Stimulated activated CD4-positive, alpha-beta T cell treated with anti-CD3 and anti-CD28 coated beads, Interleukin-1b, Interleukin-23, amount 100 ng/mL, for 48 hours (primary cell): ENCODE measurements at regions not wholly inside any gene's neighbourhood (a gene's known extent, or its start where the extent isn't known, plus 50 kb on each side); places are given as distances from the start of the nearest gene placed in this dataset.

Source experiments
- DNase-seq: peaks from one replicate; pipeline ENCODE4 v3.0.0-alpha.2; 2020

DNA sequence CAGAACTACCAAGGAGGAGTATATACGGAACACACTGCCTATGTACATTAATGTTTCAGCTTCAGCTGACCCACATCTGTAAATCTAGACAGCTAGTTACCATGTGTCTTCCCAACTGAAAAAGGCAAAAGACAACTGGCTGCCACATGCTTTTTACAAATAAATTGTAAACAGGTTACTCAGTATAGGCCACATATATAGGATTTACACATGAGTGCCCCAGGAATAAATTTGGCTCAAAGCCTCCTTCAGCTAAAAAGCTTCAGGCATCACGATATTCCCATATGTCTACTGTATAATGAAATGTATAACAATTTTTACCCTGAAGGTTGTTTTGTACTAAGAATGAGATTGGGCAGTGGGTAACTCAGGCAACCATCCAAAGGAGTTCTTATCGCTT is 175.9 kb upstream of the BMP4 start:
- DNase-seq, result no peak

DNA sequence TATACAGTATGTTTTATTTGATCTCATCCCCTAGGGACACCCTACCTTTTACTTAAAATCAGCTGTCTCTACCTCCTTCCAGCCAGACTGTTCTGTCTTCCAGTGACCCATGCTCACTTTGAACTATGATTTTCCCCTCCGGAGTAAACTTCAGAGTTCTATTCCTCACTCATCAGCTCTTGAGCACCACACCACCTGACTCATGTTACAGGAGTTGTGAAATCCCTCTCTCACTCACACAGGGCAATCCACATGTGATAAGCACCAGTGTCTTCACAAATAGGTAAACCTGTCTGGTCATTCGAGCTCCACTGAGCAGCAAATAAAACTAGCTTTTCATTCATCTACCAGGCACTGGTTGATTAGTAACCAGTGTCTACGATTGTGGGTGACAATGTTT is 177.3 kb upstream of the BMP4 start:
- DNase-seq, result no peak

DNA sequence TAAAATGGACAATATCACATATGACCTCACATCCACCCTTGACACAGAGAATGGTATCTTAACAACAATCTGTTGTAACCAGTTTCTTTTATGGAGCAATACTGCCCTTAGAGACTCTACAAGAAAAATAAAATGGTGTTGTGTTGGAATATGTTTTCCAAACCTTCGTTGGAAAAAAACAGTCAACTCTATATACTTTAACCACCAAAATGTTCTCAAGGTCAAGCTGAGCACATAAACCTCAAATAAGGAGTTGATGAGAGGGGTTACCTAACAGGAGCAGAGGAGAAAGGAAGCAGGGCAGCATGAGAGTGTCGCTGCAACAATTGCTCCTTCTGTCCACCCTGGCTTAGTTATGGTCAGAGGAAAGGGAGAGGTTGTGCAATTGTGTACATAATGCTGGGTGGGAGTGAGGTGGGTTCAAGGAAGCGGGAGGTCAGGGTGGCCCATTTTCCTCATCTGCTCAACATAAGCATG is 179.2 kb upstream of the BMP4 start:
- no peak for DNase-seq

DNA sequence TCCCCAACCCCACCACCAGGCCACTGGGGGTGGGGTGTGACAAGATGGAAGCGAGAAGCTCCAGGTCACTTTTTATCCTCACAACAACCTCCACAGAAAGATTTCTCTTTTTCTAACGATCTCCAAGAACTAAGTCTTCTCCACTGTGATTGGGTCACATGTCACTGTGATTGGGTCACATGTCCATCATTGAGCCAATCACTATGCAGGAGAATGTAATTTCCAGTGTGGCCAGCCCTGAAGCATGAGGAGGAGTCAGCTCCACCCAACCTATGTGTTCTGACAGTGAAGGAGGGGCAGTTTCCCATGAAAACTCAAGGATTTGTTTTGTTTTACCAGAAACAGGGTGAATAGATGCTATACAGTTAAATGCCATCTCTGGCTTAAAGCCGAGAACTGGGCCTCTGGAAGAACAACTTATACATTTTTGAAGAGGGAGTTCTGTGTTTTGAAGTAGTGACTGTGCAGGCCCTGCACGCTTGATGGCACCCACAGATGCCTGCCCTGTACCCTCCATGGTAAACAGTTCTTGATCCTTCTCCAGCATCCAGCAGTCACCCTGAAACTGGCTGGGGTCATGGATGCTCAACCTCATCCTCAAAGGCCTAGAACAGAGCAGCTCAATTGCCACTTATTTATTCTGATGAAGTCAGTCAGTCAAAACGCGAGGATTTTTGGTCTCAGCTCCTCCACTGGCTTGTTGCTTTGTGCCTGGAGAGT is 180.4 kb upstream of the BMP4 start:
- no peak for DNase-seq

DNA sequence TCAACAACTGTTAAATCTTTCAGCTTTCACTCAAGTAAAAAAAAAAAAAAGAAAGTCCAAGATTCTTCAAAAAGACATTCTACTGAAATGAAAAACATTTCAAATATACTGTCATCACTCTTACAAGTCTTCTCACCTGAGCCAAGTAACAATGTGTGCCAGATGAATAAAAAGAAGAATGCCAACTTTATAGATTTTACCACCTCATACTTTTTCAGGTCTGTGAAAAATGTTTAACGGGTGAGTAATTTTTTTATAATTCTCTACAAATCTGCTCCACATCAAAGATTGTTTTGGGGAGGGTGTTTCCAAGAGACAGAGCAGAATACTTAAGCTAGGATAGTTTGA is 181.0 kb upstream of the BMP4 start:
- DNase-seq, result no peak

DNA sequence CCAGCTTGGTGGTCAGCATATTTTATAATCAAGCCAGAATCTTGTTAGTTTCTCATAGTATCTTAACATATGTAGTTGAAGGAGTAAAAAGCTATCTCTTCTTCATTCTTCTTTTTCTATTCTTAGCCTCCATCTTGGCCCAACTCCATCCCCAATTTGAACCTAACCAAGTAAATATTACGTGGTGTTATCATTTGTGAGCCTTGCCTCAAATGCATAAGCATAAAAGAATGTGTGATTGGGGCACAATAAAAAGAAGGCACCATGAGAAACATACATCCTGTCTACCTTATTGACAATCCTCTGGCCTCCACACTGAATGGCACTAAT is 181.4 kb upstream of the BMP4 start:
- DNase-seq, result no peak

DNA sequence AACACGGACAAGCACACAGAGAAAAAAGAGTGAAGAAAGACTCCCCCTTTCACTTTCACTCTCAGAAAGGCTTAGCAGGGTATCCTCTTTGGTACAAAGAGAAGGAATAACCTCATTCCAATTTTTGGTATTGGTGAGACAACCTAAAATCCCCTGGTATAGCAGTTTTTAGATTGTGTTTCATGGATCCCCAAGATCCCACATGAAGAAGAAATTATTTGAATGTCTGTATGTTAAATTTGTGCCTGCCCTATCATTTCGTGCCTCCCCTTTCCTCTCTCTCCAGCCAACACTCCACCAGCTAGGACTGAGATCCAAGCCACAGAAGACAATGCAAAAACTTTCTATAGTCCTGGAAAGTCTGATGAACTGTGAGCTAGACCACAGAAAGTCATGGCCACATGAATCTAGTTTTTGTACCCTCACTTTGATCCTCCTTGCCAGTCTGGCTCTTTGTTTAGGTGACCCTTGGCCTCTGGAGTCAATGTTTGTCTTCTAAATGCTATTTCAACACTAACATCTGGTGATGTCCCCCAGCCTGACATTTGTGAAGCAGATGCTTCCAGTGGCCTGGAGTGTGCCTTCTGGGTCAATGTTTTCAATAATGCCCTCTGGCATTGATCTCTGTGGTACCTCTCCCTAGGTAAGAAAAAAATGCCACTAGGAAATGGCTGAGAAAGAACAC is 181.9 kb upstream of the BMP4 start:
- DNase-seq, result no peak

DNA sequence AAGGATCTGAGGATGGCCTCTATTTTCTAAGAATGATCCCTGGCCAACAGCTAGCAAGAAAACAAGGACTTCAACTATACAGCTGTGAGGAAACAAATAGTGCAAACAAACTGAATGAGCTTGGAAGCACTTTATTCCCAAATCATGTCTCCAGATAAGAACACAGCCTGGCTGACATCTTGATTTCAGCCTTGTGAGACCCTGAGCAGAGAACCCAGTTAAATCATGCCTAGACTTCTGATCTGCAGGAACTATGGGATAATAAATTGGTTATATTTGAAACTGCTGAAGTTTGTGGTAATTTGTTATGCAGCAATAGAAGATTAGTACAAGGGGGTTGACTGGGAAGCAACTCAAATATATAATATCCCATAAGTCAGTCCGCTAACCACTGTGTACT is 183.9 kb upstream of the BMP4 start:
- no peak for DNase-seq

DNA sequence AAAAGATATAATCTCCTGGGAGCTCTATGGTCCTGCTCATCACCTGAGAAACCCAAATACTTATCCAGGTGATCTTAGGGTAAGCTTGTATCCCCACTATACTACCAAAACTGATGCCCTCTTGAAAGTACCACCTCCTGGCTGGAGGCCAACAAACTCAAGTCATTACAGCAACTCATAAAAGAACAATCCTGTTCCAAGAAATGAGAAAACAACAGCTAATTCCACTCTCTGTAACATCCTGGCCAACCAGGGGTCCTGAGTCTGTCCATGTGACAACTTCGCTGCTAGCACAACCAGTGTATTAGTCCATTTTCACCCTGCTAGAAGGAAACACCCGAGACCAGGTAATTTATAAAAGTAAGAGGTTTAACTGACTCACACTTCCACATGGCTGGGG is 190.0 kb upstream of the BMP4 start:
- no peak for DNase-seq

DNA sequence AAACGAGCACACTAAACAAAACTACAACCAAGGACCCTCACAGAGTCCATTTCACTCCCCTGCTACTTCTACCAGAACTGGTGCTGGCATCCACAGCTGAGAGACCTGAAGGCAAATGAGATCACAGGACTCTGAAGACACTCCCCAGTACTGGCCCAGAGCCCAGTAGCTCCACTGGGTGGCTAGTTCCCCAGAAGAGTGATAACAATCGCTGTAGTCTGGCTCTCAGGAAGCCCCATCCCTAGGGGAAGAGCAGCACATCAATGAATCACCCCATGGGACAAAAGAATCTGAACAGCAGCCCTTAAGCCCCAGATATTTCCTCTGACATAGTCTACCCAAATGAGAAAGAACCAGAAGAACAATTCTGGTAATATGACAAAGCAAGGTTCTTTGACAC is 190.7 kb upstream of the BMP4 start:
- DNase-seq, result no peak

DNA sequence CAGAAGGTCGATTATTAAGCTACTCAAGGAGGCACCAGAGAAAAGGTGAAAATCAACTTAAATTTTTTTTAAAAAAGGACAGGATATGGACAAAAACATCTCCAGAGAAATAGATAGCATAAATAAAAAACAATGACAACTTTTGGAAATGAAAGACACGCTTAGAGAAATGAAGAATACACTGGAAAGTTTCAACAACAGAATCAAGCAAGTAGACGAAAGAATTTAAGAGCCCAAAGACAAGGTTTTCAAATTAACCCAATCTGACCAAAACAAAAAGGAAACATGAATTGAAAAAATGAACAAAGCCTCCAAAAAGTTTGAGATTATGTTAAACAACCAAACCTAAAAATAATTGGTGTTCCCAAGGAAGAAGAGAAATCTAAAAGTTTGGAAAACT is 191.1 kb upstream of the BMP4 start:
- no peak for DNase-seq

DNA sequence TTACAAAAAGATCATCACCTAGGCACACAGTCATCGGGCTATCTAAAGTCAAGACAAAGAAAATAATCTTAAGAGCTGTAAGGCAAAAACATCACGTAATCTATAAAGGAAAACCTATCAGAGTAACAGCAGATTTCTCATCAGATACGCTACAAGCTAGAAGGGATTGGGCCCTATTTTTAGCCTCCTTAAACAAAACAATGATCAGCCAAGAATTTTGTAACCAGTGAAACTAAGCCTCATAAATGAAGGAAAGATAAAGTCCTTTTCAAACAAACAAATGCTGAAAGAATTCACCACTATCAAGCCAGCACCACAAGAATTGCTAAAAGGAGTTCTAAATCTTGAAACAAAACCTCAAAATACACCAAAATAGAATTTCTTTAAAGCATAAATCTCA is 191.6 kb upstream of the BMP4 start:
- no peak for DNase-seq

DNA sequence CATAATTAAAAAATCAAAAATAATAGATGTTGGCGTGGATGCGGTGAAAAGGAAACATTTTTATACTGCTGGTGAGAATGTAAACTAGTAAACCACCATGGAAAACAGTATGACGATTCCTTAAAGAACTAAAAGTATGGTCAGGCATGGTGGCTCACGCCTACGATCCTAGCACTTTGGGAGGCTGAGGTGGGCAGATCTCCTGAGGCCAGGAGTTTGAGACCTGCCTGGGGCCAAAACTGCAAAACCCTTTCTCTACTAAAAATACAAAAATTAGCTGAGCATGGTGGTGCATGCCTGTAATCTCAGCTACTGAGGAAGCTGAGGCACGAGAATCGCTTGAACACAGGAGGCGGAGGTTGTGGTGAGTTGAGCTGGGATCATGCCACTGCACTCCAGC is 195.7 kb upstream of the BMP4 start:
- DNase-seq, result no peak

DNA sequence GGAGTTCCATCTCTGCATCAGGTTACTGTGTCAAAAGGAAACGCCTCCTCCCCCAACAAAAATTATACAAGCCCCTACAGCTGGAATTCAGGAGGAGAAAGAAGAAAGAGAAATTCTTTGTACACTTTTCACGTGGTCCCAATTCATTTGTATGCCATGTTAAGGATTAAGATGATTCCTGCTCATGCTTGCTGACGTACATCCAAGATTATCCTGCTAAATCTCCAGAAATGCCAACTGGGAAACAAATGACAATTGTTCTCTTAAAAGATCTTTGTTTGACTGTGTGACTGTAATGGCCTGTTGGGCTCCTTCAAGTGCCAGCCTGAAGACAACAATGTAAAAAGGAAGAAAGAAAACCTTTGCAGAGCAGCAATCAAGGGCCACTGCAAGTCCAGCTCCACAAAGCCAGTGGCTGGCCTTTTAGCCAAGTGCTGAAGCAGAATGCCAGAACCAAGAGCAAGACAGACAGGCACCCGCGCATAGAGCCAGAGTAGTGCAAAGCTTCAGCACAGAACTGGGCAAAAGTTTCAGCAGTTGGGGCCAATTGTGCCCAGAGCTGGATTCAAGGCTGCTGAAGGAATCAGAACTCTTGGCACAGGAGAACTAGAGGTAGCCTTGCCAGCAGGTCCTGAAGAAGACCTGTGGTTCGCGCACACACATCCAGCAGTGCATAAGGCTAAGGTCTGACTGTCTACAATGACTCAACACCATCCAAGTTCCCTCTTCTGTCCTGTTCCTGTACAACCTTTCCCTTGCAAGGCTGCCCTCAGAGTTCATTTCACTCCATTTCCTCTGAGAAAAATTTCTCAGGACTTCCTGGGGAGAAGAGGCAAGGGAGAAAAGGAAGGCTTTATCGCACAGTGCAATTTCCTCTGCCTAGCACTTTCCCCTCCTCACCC is 209.7 kb upstream of the BMP4 start:
- no peak for DNase-seq

DNA sequence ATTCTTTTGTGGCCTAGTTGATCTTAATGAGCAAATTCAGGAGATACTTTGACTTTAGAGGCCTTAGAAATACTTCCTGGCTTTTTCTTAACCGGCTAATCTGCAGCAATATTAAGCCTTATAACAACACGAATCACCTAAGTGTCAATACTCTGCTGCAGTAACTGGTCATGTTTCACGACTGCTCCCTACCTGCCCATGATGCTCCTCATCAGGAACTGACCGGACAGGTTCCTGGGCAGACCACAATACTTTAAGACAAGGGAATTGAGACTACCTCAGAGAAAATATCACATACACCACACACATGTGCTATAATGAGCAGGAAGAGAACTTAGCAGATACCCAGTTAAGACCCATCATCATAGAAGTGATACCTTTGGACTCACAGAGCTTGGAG is 211.9 kb upstream of the BMP4 start:
- DNase-seq, result no peak

DNA sequence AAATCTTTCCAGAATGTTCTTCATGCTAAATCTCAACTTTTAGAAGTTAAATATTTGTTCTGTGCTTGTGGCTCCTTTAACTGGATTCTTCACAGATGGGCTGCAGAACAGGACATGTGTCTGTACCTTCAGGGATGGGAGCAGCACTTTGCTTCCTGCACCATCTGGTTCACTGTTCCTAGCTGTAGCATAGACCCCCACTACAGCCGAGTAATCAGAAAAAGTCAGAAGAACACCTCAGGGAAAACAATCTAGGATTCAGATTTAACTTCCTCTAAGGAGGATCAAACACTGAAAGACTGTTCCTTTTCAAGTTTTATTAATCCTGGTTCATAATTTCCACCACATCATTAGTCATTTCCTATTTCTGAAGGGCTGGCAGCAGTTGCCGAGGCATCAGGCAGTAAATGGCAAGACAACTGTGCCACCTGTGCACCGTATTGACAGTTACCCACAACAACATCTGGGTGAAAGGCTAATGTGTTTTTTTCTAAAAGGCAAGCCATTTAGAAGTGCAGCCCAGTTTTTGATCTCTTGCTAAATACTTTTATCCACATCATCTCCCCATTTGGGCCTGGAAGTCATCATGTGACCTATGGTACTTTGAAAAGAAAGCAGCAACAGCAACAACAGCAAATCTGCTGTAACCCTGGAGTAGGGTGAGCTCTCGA is 212.8 kb upstream of the BMP4 start:
- DNase-seq, result no peak

DNA sequence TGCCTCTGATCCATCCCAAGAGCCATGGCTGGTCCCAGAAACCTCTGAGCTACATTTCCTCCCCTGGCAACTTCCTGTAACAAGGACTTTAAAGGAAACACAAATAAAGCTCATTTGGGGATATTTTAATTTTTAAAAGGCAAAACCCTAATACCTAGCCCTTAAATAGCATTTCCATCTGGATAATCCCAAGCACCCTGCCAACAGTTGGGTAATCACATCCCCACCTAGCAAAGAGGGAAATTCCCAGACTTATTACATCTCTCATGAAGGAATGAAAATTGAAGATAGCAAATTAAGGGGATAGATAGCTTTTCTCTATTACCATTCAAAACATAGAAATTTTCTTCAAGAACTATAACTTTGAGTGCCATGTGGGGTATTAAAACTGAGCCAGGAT is 213.7 kb upstream of the BMP4 start:
- no peak for DNase-seq

DNA sequence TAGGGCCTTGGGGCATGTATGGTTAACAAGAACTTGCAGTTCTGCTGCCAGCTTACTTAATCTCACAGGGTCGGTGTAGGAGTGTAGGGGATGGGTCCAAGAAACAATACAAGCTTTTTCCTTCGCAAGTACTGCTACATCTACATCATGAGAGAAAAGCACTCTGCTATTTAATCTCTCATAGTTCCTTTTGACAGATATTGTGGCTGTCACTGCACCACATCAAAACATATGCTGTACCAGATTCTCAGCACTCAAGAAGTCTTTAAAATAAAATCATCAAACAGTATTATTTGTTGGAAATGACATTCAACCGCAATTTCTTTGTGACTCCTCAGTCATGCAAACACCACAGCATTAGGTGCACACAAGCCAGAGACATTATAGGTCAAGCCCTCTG is 215.5 kb upstream of the BMP4 start:
- no peak for DNase-seq

DNA sequence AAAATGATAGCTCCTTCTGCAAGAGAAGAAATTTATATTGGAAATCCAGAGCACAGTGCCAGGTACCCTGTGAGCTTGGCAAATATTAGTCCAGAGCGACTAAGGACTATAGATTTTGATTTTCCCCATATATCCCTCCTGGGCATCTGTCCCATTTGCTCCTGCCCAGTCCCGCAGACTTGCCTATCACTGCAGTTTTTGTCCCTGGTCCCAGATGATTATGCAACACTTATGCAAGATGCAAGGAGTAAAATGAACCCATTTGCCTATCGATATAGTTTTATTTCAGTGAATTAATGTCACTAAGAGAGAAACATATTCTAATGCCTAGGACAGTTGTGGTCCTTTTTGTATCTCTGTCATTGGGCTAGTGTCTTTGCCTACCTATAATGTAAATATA is 215.9 kb upstream of the BMP4 start:
- DNase-seq, result no peak

DNA sequence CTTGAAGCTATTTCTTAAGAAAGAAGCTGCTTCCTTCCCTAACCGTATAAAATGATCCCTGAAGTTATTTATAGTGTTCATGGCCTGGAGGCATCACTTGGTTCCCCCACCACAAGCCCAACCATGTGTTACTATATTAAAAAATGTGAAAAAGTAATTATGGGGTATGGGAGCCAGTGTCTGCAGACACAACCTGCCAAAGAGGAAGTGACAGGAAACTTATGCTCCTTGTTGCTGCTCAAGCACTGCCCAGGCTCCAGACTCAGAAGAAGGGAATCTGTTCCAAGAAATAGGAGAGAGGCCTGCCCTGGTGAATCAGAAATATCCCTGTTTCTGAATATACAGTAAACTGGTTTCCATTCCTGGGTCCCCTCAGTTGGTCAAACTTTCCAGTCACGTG is 217.2 kb upstream of the BMP4 start:
- DNase-seq, result no peak

DNA sequence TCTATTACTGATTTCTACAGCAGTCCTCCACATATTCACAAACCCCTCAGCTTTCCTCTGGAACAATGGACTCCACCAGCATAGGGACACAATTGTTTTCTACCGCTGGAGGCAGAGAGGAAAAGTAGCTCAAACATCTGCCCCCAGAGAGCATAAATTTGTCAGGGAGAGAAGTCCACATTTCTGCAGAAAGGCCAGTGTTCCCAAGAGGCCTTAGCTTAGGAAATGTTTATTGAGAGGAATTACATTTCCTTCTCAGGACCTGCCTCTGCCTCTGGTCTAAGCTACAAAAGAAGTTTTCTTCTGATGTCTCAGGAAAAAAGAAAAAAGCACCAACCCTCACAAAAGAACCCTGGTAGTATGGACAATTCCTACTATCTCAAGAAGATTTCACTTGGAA is 217.8 kb upstream of the BMP4 start:
- DNase-seq, result no peak

DNA sequence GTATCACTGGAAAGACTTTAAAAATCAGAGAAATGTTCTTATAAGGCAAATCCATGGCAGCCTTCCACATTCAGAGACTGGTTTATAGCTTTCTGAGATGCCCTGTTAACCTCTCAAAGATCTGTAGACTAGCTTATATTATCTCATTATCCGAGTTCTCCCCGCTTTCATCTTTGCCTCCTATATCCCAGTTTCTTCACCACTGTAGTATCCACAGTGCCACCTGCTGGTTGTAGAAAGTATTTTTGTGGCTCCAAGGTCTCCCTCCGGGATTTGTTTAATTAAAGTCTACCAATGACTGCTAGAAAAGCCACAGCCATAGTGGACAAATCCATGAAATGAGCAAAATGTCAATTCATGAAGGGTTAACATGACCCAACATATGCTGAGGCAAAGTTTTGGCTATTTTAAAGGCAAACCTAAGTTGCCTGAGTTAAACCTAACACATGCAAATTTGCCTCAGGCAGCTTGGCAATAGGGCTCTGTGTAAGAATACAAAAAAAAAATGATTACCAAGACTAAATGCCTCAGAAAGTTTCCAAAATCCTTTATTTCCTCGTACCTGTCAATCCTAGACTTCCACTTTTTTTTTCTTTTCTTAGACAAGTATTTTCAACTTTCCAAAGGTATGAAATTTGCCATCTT is 218.8 kb upstream of the BMP4 start:
- DNase-seq, result peak; percentile 44

DNA sequence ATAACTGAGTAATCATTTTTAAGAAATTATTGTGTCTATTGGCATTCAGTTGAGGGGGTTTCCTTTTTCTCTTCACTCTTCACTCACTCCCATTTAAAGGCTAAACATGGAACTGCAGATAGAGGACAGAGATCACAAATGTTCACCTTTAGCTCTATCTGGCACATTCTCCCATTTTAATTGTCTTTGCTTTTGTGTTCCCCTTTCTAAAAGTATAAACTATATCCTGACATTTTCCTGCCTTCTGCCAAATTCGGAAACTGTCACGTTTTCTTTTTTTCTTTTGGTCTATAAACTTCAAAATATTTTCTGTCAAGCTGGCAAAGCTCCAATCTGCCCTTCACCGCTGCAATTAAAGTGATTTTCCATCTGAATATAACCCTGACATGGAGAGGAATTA is 219.8 kb upstream of the CDKN3 start:
- no peak for DNase-seq
